ENCODE measurements at regions not wholly inside any gene's neighbourhood (a gene's known extent, or its start where the extent isn't known, plus 50 kb on each side); places are given as distances from the start of the nearest gene placed in this dataset.
A peak's percentile ranks its signal among the peaks of the same experiment; 100 is the strongest.

DNA sequence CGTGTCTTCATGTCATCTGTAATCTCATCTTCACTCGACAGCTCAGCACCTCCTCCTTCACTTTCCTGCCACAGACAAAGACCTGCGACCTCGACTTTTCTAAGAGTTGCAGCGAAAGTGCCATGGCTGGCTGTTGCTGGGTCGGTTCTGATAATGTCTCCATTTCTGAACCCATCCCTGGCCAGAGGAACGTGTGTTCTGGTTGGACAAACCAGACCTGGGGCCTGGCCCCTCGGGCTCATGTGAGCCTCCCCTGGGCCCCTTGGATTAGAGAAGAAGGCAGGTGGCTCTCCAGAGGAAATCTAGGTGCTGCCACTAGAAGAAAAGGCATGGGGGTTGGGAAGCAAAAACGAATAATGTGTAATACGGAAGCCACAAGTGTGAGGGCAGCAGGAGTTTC, 273.7 kb downstream of the GLRX3 start:
- no peak for ATAC-seq
- Mint-ChIP-seq H3K4me3 (no peak overlapping the region), H3K27ac (no peak overlapping the region), H3K36me3 (no peaks in the 10 kb centered on the region), H3K27me3 (no peaks in the 10 kb centered on the region), H3K4me1 (no peaks in the 10 kb centered on the region), H3K9me3 (no peaks in the 10 kb centered on the region)

DNA sequence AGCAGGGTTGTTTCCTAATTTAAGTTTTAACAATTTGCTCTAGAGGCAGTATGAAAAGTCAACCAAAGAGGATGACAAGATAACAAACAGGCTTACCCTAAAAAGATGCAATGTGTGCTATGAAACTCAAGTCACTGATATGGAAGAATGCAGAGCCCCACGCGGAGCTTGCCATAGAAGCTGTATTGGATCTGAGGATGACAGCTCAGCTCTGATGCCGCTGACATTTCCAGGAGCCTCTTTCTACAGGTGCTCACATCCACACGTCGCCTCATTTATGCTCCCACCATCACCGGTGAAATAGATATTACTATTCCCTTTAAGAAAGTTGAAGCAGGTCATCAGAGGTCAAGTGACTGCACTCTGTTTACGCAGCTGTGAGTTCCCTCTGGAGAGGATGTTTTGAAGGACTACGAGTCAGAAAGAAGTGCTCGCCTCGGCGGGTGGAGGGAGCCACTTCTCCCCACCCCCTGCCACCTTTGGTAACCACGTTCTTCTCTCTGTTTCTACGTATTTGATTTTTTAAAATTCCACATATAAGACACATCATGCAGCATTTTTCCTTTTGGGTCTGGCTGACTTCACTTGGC, 275.4 kb downstream of the GLRX3 start:
- ATAC-seq: no peak
- no peaks in the 10 kb centered on the region for H3K27me3 Mint-ChIP-seq
- H3K4me3 Mint-ChIP-seq: no peak overlapping the region
- H3K27ac Mint-ChIP-seq: no peak overlapping the region
- H3K9me3 Mint-ChIP-seq: peaks cover 10% of the 10 kb centered on the region
- H3K36me3 Mint-ChIP-seq: no peaks in the 10 kb centered on the region
- H3K4me1 Mint-ChIP-seq: no peaks in the 10 kb centered on the region

DNA sequence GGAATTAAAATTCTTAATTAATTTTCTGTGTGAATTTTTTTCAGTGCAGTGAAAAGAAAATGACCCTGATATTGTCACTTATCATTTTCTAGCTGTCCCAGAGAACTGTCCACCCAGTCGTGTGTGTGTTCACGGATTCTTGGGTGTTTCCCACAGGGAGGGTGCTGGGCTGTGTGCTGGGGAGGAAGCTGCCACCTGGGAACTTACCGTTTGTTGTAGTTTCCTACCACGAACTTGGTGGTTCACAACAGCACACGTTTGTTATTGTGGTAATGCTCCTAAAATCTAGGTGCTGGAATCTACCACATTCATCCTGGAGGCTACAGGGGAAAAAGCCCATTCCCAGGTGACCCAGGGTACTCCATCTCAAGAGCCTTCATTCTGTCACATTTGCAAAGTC, 276.1 kb downstream of the GLRX3 start:
- Mint-ChIP-seq H3K4me3 (no peak overlapping the region), H3K27me3 (no peaks in the 10 kb centered on the region), H3K36me3 (no peaks in the 10 kb centered on the region), H3K4me1 (no peaks in the 10 kb centered on the region), H3K27ac (no peak overlapping the region), H3K9me3 (peaks cover 12% of the 10 kb centered on the region)
- ATAC-seq: no peak

DNA sequence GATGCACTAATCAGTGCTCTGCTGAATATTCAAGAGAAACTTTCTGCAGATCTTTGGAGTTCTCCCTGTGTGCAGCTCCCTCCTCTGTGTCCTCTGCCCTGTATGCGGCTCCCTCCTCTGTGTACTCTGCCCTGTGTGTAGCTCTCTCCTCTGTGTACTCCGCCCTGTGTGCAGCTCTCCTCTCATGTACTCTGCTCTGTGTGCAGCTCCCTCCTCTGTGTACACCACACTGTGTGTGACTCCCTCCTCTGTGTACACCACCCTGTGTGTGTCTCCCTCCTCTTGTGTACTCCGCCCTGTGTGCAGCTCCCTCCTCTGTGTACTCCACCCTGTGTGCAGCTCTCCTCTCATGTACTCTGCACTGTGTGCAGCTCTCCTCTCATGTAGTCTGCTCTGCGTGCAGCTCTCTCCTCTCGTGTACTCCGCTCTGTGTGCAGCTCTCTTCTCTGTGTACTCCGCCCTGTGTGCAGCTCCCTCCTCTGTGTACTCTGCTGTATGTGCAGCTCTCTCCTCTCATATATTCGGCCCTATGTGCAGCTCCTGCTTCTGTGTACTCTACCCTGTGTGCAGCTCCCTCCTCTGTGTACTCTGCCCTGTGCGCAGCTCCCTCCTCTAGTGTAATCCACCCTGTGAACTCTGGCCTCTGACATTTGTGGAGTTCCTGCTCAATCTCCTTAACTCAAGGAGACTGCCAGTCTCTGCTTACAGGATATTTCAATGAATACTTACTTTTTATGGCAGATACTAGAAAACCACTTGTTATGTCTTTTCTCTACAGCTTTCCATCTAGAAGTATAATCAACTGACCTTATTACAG, 280.4 kb downstream of the GLRX3 start:
- no peak overlapping the region for H3K4me3 Mint-ChIP-seq
- ATAC-seq: peak; percentile 59
- no peaks in the 10 kb centered on the region for H3K36me3 Mint-ChIP-seq

DNA sequence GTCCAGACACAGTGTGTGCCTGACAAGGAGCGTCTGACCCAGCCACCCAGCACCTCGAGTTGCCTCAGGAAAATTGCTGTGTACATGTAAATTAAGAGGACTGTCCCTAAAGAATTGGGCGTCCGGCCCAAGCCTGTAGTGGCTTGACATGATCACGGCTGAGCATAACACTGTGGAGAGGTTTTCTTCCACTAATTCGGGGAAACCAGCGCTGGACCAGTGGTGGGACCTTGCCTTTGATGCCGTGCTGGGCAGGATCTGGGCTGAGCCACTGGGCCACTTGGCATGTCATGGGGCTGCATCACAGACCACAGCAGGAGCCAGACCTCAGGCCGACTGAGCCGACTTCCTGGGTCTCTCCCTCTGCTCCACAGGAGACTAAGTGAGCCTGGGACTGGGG, 282.5 kb downstream of the GLRX3 start:
- ATAC-seq: no peak
- Mint-ChIP-seq H3K4me1 (no peaks in the 10 kb centered on the region), H3K4me3 (no peak overlapping the region), H3K27me3 (no peaks in the 10 kb centered on the region), H3K9me3 (peaks cover 12% of the 10 kb centered on the region), H3K36me3 (no peaks in the 10 kb centered on the region), H3K27ac (no peak overlapping the region)

More for the DNA sequence above, 280.4 kb downstream of the GLRX3 start:
- no peaks in the 10 kb centered on the region for H3K4me1 Mint-ChIP-seq
- H3K9me3 Mint-ChIP-seq: peaks cover 12% of the 10 kb centered on the region
- no peaks in the 10 kb centered on the region for H3K27me3 Mint-ChIP-seq
- H3K27ac Mint-ChIP-seq: no peak overlapping the region

DNA sequence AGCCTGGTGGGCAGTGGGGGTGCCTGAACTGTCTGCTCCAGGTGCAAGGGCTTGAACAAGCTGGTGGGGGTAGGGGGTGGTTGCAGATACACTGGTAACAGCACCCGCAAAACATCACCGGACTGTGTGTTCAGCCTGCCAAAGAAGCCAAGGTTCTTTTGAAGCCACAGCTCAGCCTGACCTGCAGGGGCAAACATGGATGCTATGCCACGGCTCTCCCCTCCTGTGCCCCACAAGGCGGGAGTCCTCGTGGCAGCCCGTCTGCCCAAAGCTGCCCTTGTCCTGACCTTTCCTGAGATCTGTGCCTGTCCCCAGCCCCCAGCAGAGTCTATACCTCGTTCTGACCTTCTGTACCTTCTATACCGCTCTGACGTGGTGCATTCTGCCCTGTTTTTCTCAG, 285.7 kb downstream of the GLRX3 start:
- ATAC-seq: no peak
- no peaks in the 10 kb centered on the region for H3K9me3 Mint-ChIP-seq
- no peak overlapping the region for H3K4me3 Mint-ChIP-seq
- no peaks in the 10 kb centered on the region for H3K27me3 Mint-ChIP-seq
- H3K4me1 Mint-ChIP-seq: no peaks in the 10 kb centered on the region
- H3K27ac Mint-ChIP-seq: no peak overlapping the region
- H3K36me3 Mint-ChIP-seq: no peaks in the 10 kb centered on the region

DNA sequence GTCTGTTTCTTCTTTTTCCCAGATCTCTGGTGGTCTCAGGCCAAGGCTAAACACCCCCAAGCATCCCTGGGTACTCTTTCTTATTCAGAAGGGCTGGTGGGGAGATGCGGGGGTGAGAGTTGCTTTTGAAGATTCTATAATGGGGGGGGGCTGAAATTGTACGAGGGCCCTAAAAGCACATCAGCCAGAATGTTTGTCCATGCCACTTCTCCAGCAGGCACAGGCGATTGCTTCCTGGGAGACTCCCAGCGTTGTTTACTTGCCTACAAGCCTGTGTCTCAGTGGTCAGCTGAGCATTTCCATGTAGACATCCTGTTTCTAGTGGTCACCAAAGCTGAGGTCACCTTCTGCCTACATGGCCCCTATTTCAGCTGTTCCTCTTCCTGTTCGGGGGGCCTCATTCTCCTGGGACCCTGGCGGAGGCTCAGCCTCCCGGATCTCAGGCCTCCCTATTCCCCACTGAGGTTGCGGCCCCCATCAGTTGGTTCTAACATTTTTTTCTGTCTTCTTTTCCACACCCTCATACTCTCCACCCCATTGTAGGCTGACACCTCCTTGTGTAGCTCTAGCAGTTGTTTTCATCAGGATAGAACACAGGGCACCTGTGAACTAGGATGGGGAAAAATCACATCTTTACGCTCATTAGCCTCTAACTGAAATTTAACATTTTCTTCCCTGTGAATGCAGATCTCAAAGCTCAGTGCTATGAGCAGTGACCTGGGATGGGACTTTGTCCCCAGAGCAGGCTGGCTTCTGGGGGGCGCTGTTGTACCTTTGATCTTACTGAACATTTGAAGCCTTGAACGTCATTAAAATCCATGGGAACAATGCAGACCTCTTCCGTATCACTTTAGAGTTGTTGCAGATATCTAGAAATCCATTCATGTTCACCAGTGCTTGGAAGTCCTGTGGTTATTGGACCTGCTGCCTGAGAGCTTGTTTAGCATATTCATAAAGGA, 286.5 kb downstream of the GLRX3 start:
- Mint-ChIP-seq H3K27ac (no peak overlapping the region), H3K9me3 (no peaks in the 10 kb centered on the region), H3K4me3 (no peak overlapping the region), H3K36me3 (no peaks in the 10 kb centered on the region), H3K27me3 (no peaks in the 10 kb centered on the region), H3K4me1 (no peaks in the 10 kb centered on the region)
- ATAC-seq: no peak

DNA sequence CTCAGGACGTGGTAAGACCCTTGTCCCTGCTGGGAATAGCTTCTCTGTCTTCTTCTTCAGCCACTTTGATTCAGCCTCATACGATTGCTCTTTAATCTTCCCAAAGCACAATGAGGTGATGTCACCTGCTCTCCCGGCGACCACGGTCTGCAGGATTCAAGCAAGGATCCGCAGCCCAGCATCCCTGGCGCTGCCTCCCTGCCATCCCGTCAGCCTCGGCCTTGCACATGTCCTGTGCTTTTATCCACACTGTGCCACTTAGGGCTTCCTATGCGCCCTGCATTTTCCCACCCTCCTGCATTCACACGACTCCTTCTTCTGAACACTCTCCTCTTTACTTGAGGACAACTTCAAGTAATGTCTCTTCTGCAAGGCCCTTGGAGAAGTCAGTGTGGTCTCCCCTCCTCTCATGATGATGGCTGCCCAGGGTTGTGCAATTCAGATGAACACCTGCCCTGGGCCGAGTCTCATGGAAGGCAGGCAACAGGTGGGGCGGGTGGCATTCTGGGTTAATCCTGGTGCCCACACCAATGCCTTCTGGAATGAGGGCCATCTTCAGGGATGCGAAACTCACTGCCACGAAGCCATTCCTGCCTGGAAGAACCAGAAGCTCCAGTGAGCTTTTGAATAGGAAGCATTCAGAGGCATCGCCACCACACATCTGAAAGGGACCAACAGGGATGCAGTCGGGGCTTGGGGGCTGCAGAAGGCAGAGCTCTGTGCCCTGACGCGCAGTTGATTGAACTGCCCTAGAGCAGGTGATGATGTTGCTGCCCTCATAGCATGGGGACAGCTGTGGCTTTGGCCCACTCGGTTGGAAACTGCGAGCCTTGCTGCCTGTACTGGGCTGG, 287.5 kb downstream of the GLRX3 start:
- ATAC-seq: no peak
- H3K36me3 Mint-ChIP-seq: no peaks in the 10 kb centered on the region
- H3K4me1 Mint-ChIP-seq: no peaks in the 10 kb centered on the region
- H3K9me3 Mint-ChIP-seq: no peaks in the 10 kb centered on the region
- H3K27ac Mint-ChIP-seq: no peak overlapping the region
- H3K27me3 Mint-ChIP-seq: no peaks in the 10 kb centered on the region
- H3K4me3 Mint-ChIP-seq: no peak overlapping the region

DNA sequence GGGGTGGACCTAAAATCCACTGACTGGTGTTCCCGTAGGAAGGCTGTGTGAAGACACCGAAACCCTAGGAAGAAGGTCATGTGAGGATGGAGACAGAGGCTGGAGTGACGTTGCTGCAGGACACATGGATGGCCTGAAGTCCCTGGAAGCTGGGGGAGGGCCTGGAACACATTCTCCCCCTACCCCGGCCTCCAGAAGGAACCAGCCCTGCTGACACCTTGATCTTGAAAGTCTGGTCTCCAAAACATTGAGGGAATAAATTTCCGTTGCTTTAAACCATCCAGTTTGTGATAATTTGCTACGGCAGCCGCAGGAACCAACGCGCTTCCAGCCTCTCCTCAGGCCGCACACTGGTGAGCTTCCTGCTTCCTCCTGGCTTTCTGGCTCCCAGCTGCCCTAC, 288.2 kb downstream of the GLRX3 start:
- no peak overlapping the region for H3K27ac Mint-ChIP-seq
- H3K27me3 Mint-ChIP-seq: no peaks in the 10 kb centered on the region
- ATAC-seq: no peak
- H3K9me3 Mint-ChIP-seq: no peaks in the 10 kb centered on the region
- H3K4me1 Mint-ChIP-seq: no peaks in the 10 kb centered on the region
- H3K4me3 Mint-ChIP-seq: no peak overlapping the region
- H3K36me3 Mint-ChIP-seq: no peaks in the 10 kb centered on the region

DNA sequence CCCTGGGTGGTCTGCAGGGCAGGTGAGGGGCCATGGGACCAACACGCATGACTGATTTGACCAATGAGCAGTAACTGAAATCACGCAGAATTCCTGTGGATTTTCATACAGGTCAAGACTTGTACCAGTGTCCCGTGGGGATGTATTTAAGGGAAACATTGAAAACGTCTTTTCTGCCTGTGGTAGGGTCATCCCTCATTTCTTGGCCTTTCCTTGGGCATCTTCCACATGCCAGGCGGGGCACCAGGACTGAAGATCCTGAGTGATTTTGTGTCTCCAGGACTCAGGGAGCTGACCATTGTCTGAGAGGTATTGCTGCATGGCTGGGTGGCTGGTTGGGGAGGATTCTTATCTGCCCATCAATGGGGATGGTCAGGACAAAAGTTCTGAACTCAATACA, 289.0 kb downstream of the GLRX3 start:
- Mint-ChIP-seq H3K27me3 (no peaks in the 10 kb centered on the region), H3K36me3 (no peaks in the 10 kb centered on the region), H3K27ac (no peak overlapping the region), H3K4me1 (no peaks in the 10 kb centered on the region), H3K9me3 (no peaks in the 10 kb centered on the region), H3K4me3 (no peak overlapping the region)
- no peak for ATAC-seq

DNA sequence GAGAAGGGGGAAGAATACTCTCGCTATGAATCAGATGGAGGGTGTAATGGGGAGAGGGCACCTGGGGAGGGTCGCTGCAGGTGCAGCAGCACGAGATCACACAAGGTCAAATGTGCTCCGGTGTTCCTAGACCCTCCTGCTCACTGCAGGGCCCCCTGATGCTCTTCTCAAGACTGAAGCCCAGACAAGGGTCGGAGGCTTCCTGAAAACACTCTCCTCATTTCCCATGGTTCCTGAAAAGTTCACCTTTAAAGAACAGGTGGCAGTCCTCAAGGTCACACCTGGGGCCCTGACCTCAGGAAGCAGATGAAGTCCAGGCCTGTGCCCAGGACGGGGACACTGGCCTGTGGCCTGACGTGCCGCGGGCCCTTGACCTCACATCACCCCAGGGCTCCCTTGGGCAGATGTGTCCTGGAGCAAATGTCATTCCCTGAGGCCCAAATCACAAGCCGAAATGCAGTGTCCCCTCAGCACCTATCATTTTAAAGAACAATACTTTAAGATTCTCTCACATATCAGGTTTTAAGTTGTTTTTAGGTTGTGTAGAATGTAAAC, 289.8 kb downstream of the GLRX3 start:
- Mint-ChIP-seq H3K4me1 (no peaks in the 10 kb centered on the region), H3K27ac (no peak overlapping the region), H3K27me3 (no peaks in the 10 kb centered on the region), H3K36me3 (no peaks in the 10 kb centered on the region), H3K9me3 (no peaks in the 10 kb centered on the region), H3K4me3 (no peak overlapping the region)
- ATAC-seq: no peak

DNA sequence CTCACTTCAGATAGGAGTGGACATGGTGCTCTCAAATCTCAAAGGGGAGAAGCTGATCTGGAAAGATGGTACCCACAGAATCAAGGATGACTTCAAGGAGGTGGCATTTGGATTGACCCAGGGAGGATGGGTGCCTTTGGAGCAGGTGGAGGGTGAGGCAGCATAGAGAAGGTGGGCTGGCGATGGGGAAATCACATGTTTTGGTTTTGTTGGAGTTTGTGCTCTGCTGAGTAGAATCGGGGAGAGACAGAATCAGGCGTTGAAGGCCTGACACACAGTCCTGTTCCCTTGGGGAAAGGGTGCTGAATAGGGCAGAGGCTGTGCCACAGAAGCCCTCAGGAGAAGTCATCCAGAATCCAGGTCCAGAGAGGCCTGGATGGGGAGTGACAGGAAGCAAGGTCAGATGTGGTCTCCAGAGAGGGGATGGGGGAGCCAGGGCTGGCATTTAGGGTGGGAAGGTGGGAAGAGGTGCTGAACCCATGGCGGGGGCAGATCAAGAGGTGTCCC, 291.1 kb downstream of the GLRX3 start:
- no peaks in the 10 kb centered on the region for H3K27me3 Mint-ChIP-seq
- no peaks in the 10 kb centered on the region for H3K36me3 Mint-ChIP-seq
- no peak for ATAC-seq
- H3K4me1 Mint-ChIP-seq: no peaks in the 10 kb centered on the region
- no peak overlapping the region for H3K27ac Mint-ChIP-seq
- no peak overlapping the region for H3K4me3 Mint-ChIP-seq
- H3K9me3 Mint-ChIP-seq: peaks cover 3% of the 10 kb centered on the region

DNA sequence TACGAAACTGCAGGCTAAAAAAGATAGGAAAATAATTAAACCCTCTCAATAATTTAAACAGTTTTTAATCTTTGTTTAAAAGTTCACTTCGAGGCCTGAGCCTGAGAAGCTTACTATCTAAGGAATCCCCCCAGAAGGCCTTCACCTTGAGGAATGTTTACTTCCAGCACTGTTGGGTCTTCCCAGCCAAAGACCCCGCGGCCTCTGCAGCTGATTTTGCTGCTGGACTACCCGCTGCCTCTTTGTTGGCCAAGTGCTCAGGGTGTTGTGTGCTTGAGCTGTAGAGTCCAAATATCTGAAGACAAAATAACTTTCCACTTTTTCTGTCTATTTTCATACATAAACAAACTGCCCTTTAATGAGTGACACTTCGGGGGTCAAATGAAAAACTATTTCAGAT, 292.7 kb downstream of the GLRX3 start:
- no peak for ATAC-seq
- Mint-ChIP-seq H3K4me3 (no peak overlapping the region), H3K4me1 (no peaks in the 10 kb centered on the region), H3K9me3 (peaks cover 6% of the 10 kb centered on the region), H3K27me3 (no peaks in the 10 kb centered on the region), H3K27ac (no peak overlapping the region), H3K36me3 (no peaks in the 10 kb centered on the region)

DNA sequence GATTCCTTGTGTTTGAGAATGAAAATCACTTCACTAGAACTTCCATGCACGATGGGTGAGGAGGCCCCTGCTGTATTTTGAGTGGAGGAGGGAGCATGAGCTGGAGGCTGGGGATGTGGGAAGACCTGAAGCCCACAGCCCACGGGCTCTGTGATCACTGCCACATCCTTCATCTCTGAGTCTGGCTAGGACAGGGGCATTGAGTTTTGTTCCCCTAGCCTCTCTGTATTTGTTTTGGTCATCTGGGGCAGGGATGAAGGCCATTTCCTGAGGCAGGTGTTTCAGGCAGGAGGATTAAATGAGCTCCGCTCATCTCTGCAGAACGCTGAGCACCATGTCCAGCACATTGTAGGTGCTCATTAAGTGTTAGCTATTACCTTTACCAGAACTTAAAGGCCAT, 293.6 kb downstream of the GLRX3 start:
- no peak for ATAC-seq
- no peak overlapping the region for H3K4me3 Mint-ChIP-seq
- H3K36me3 Mint-ChIP-seq: no peaks in the 10 kb centered on the region
- no peaks in the 10 kb centered on the region for H3K4me1 Mint-ChIP-seq
- H3K9me3 Mint-ChIP-seq: peaks cover 6% of the 10 kb centered on the region
- H3K27me3 Mint-ChIP-seq: no peaks in the 10 kb centered on the region
- H3K27ac Mint-ChIP-seq: no peak overlapping the region
